Central memory CD8-positive, alpha-beta T cell (primary cell): ENCODE measurements at regions not wholly inside any gene's neighbourhood (a gene's known extent, or its start where the extent isn't known, plus 50 kb on each side); places are given as distances from the start of the nearest gene placed in this dataset.

Source experiments
- ATAC-seq: fragments of 150-1000 bp; cut with Tn5 transposase; replicated peaks from 2 replicates; pipeline ENCODE4 v1.10.0; 2022; ENCODE audit warnings: mild to moderate bottlenecking, moderate FRiP score, moderate number of reproducible peaks; ENCODE audit not compliant: poor library complexity, severe bottlenecking; ENCODE audit errors: extremely low read depth
- DNase-seq, 2 donors: peaks; one replicate each; pipeline ENCODE4 v3.0.0; 2021; ENCODE audit warnings: low spot score in 2 of 2
- H3K27ac Mint-ChIP-seq: one replicate; pipeline ENCODE4 v1.8.0; 2022; ENCODE audit warnings: low read depth, mild to moderate bottlenecking, moderate library complexity, mixed read lengths
- H3K27me3 Mint-ChIP-seq: one replicate; pipeline ENCODE4 v1.8.0; 2022; ENCODE audit warnings: mixed read lengths
- H3K36me3 Mint-ChIP-seq: one replicate; pipeline ENCODE4 v1.8.0; 2022; ENCODE audit warnings: mild to moderate bottlenecking, moderate library complexity, mixed read lengths; ENCODE audit not compliant: insufficient read depth
- H3K4me1 Mint-ChIP-seq: one replicate; pipeline ENCODE4 v1.8.0; 2022; ENCODE audit warnings: mixed read lengths
- H3K4me3 Mint-ChIP-seq: one replicate; pipeline ENCODE4 v1.8.0; 2022; ENCODE audit warnings: mild to moderate bottlenecking, moderate library complexity, mixed read lengths
- H3K9me3 Mint-ChIP-seq: one replicate; pipeline ENCODE4 v1.8.0; 2022; ENCODE audit warnings: mixed read lengths

- ATAC-seq (no peak), DNase-seq (no peak)
- Mint-ChIP-seq H3K36me3 (no peaks in the 10 kb centered on the region), H3K27ac (no peak overlapping the region), H3K4me3 (no peak overlapping the region), H3K27me3 (no peaks in the 10 kb centered on the region), H3K9me3 (peaks cover 6% of the 10 kb centered on the region), H3K4me1 (no peaks in the 10 kb centered on the region)
These were observed 684.9 kb upstream of the MAP3K7 start for GRCh38 chr6:91271807-91272206.

GRCh38 chr6:91268941-91269340 is 682.1 kb upstream of the MAP3K7 start:
- Mint-ChIP-seq H3K36me3 (no peaks in the 10 kb centered on the region), H3K27me3 (no peaks in the 10 kb centered on the region), H3K4me3 (no peak overlapping the region), H3K27ac (no peak overlapping the region), H3K4me1 (no peaks in the 10 kb centered on the region), H3K9me3 (peaks cover 6% of the 10 kb centered on the region)
- no peak for ATAC-seq
- no peak for DNase-seq

- DNase-seq (no peak), ATAC-seq (no peak)
- no peaks in the 10 kb centered on the region for H3K27me3 Mint-ChIP-seq
- no peak overlapping the region for H3K27ac Mint-ChIP-seq
- no peak overlapping the region for H3K4me3 Mint-ChIP-seq
- H3K9me3 Mint-ChIP-seq, result peaks cover 6% of the 10 kb centered on the region
- no peaks in the 10 kb centered on the region for H3K36me3 Mint-ChIP-seq
- H3K4me1 Mint-ChIP-seq, result no peaks in the 10 kb centered on the region
These were observed 680.4 kb upstream of the MAP3K7 start for GRCh38 chr6:91267246-91267645.

GRCh38 chr6:91266156-91266555 is 679.3 kb upstream of the MAP3K7 start:
- H3K4me3 Mint-ChIP-seq, result no peak overlapping the region
- peaks cover 6% of the 10 kb centered on the region for H3K9me3 Mint-ChIP-seq
- no peak overlapping the region for H3K27ac Mint-ChIP-seq
- no peaks in the 10 kb centered on the region for H3K36me3 Mint-ChIP-seq
- no peaks in the 10 kb centered on the region for H3K4me1 Mint-ChIP-seq
- no peaks in the 10 kb centered on the region for H3K27me3 Mint-ChIP-seq
- ATAC-seq (no peak), DNase-seq (no peak)

GRCh38 chr6:91243436-91243835 is 656.6 kb upstream of the MAP3K7 start:
- no peaks in the 10 kb centered on the region for H3K27me3 Mint-ChIP-seq
- H3K4me1 Mint-ChIP-seq, result no peaks in the 10 kb centered on the region
- H3K9me3 Mint-ChIP-seq, result peaks cover 2% of the 10 kb centered on the region
- no peak overlapping the region for H3K4me3 Mint-ChIP-seq
- DNase-seq (no peak), ATAC-seq (no peak)
- H3K27ac Mint-ChIP-seq, result no peak overlapping the region
- H3K36me3 Mint-ChIP-seq, result peaks cover 1% of the 10 kb centered on the region

GRCh38 chr6:91242614-91242949 is 655.7 kb upstream of the MAP3K7 start:
- Mint-ChIP-seq H3K36me3 (peaks cover 1% of the 10 kb centered on the region), H3K27ac (no peak overlapping the region), H3K4me1 (no peaks in the 10 kb centered on the region), H3K4me3 (no peak overlapping the region), H3K9me3 (no peaks in the 10 kb centered on the region), H3K27me3 (no peaks in the 10 kb centered on the region)
- no peak for ATAC-seq
- DNase-seq, result no peak

GRCh38 chr6:91241946-91242613 is 655.2 kb upstream of the MAP3K7 start:
- Mint-ChIP-seq H3K9me3 (no peaks in the 10 kb centered on the region), H3K27me3 (no peaks in the 10 kb centered on the region), H3K4me3 (no peak overlapping the region), H3K4me1 (no peaks in the 10 kb centered on the region), H3K27ac (no peak overlapping the region), H3K36me3 (peaks cover 1% of the 10 kb centered on the region)
- ATAC-seq, result no peak
- no peak for DNase-seq

GRCh38 chr6:91240878-91241603 is 654.2 kb upstream of the MAP3K7 start:
- Mint-ChIP-seq H3K27me3 (no peaks in the 10 kb centered on the region), H3K4me1 (no peaks in the 10 kb centered on the region), H3K4me3 (no peak overlapping the region), H3K36me3 (peaks cover 1% of the 10 kb centered on the region), H3K9me3 (no peaks in the 10 kb centered on the region), H3K27ac (no peak overlapping the region)
- DNase-seq (no peak), ATAC-seq (no peak)

GRCh38 chr6:91221072-91221720 is 634.3 kb upstream of the MAP3K7 start:
- Mint-ChIP-seq H3K4me1 (no peaks in the 10 kb centered on the region), H3K27ac (no peak overlapping the region), H3K9me3 (peaks cover 5% of the 10 kb centered on the region), H3K36me3 (no peaks in the 10 kb centered on the region), H3K27me3 (no peaks in the 10 kb centered on the region), H3K4me3 (no peak overlapping the region)
- ATAC-seq, result no peak
- DNase-seq, result no peak

- Mint-ChIP-seq H3K4me1 (no peaks in the 10 kb centered on the region), H3K27me3 (no peaks in the 10 kb centered on the region), H3K9me3 (peaks cover 29% of the 10 kb centered on the region), H3K4me3 (no peak overlapping the region), H3K36me3 (no peaks in the 10 kb centered on the region), H3K27ac (no peak overlapping the region)
- ATAC-seq, result no peak
- DNase-seq, result no peak
These were observed 626.5 kb upstream of the MAP3K7 start for GRCh38 chr6:91213229-91213901.

GRCh38 chr6:91198588-91199255 is 611.9 kb upstream of the MAP3K7 start:
- no peak for DNase-seq
- no peaks in the 10 kb centered on the region for H3K27me3 Mint-ChIP-seq
- H3K4me3 Mint-ChIP-seq, result no peak overlapping the region
- H3K36me3 Mint-ChIP-seq, result no peaks in the 10 kb centered on the region
- no peak for ATAC-seq
- H3K9me3 Mint-ChIP-seq, result peaks cover 5% of the 10 kb centered on the region
- H3K4me1 Mint-ChIP-seq, result no peaks in the 10 kb centered on the region
- no peak overlapping the region for H3K27ac Mint-ChIP-seq

- ATAC-seq (no peak), DNase-seq (no peak)
- Mint-ChIP-seq H3K4me3 (no peak overlapping the region), H3K27ac (no peak overlapping the region), H3K9me3 (peaks cover 9% of the 10 kb centered on the region), H3K27me3 (no peaks in the 10 kb centered on the region), H3K4me1 (no peaks in the 10 kb centered on the region), H3K36me3 (no peaks in the 10 kb centered on the region)
These were observed 609.9 kb upstream of the MAP3K7 start for GRCh38 chr6:91196729-91197128.
